ENCODE measurements at regions not wholly inside any gene's neighbourhood (a gene's known extent, or its start where the extent isn't known, plus 50 kb on each side); places are given as distances from the start of the nearest gene placed in this dataset.

- no peak for TF ChIP-seq CTCF (IDR thresholded peaks at IDR 0.05; ENCODE audit: low read length)
- TF ChIP-seq EZH2 (IDR thresholded peaks at IDR 0.05; ENCODE audit: borderline replicate concordance, low read length): no peak
Measured at GRCh38 chr9:13627071-13627470, 347.6 kb upstream of the MPDZ start.
